Hepatic stellate cell (primary cell): ENCODE measurements at regions not wholly inside any gene's neighbourhood (a gene's known extent, or its start where the extent isn't known, plus 50 kb on each side); places are given as distances from the start of the nearest gene placed in this dataset.
"Not testable (repeated sequence)": the region's sequence is repeated elsewhere in the genome, so short reads cannot be mapped to it uniquely, and the experiment has no call there.

ENCODE experiments used
- DNase-seq: peaks from one replicate; pipeline ENCODE4 v3.0.0; 2011; ENCODE audit warnings: low spot score

GRCh38 chr2:91422102-91422501, 2730.6 kb downstream of the RPIA start:
- DNase-seq = not testable (repeated sequence)

GRCh38 chr2:91427148-91427547, 2735.7 kb downstream of the RPIA start:
- not testable (repeated sequence) for DNase-seq

- not testable (repeated sequence) for DNase-seq
Measured at GRCh38 chr2:91441932-91442245, 2750.4 kb downstream of the RPIA start.

- DNase-seq = no peak
Measured at GRCh38 chr2:91442246-91442905, 2750.9 kb downstream of the RPIA start.

- not testable (repeated sequence) for DNase-seq
Measured at GRCh38 chr2:91442906-91443729, 2751.6 kb downstream of the RPIA start.

- not testable (repeated sequence) for DNase-seq
Measured at GRCh38 chr2:91443730-91444115, 2752.2 kb downstream of the RPIA start.

- not testable (repeated sequence) for DNase-seq
Measured at GRCh38 chr2:91445705-91446104, 2754.2 kb downstream of the RPIA start.

- not testable (repeated sequence) for DNase-seq
Measured at GRCh38 chr2:91446489-91446888, 2755.0 kb downstream of the RPIA start.

- DNase-seq = not testable (repeated sequence)
Measured at GRCh38 chr2:91446915-91447314, 2755.4 kb downstream of the RPIA start.

GRCh38 chr2:91447508-91447907, 2756.0 kb downstream of the RPIA start:
- DNase-seq = not testable (repeated sequence)

GRCh38 chr2:91462292-91462691, 2770.8 kb downstream of the RPIA start:
- not testable (repeated sequence) for DNase-seq

- DNase-seq = not testable (repeated sequence)
Measured at GRCh38 chr2:91463007-91463406, 2771.5 kb downstream of the RPIA start.

- not testable (repeated sequence) for DNase-seq
Measured at GRCh38 chr2:91466780-91467363, 2775.4 kb downstream of the RPIA start.

- not testable (repeated sequence) for DNase-seq
Measured at GRCh38 chr2:91476244-91476935, 2784.9 kb downstream of the RPIA start.

GRCh38 chr2:91476936-91477246, 2785.4 kb downstream of the RPIA start:
- not testable (repeated sequence) for DNase-seq

- not testable (repeated sequence) for DNase-seq
Measured at GRCh38 chr2:91477291-91477690, 2785.8 kb downstream of the RPIA start.

GRCh38 chr2:91477731-91478672, 2786.5 kb downstream of the RPIA start:
- DNase-seq = peak; percentile 9

- not testable (repeated sequence) for DNase-seq
Measured at GRCh38 chr2:91478851-91479718, 2787.6 kb downstream of the RPIA start.

- not testable (repeated sequence) for DNase-seq
Measured at GRCh38 chr2:91485226-91485625, 2793.8 kb downstream of the RPIA start.
